NCI-H1417 (cell line): ENCODE measurements at regions not wholly inside any gene's neighbourhood (a gene's known extent, or its start where the extent isn't known, plus 50 kb on each side); places are given as distances from the start of the nearest gene placed in this dataset.
"Not testable (repeated sequence)": the region's sequence is repeated elsewhere in the genome, so short reads cannot be mapped to it uniquely, and the experiment has no call there.

ENCODE experiments used
- DNase-seq, 3 experiments: peaks; one replicate each; lab custom pipeline; 2025; lab: John Stamatoyannopoulos, UW

DNA sequence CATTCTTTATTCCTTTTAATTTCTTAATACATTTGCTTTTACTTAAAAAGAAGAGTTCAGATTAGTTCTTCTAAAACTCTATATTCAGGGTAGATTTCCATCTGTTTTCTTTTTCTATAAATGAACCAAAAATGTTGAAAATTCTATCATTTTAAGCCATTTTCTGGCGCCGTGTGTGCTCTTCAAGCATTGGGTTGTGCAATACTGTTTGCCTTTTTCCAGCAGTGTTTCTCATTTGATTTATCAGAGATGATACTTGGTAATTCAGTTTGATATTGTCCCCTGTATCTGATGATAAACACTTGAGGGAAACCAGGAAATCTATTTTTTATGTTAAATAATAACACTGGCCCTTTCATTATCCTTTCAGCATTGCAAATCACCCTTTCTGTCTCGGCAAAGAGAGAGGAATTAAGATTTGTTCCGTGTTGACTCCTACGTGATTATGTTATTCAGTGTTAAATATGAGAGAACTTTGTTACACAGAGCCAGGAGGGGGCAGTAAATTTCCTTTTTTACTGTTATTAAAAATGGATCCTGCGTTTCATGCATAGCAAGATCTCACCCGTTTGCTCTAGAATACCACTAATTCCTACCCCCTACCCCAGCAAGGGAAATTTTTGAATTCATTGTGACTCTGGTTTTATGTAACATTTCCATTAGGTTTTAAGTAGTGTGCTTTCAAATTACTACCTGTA lies 606.9 kb upstream of the RBFOX1 start:
- peak in 1 of 3 experiments; percentile 0 for DNase-seq

DNA sequence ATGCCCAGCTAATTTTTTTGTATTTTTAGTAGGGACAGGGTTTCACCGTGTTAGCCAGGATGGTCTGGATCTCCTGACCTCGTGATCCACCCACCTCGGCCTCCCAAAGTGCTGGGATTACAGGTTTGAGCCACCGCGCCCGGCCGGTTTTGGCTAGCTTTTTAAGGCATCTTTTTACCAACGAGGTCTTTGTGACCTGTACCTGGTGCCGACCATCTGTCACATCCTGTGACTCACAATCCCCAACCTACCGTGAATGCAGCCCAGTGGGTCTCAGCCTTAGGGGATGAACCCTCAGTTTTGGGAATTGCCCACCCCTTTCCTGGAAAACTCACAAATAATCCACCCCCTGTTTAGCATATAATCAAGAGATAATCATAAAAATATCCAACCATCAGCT lies 607.4 kb upstream of the RBFOX1 start:
- DNase-seq = not testable (repeated sequence)

GRCh38 chr16:6722786-6723185 lies 609.9 kb upstream of the RBFOX1 start:
- DNase-seq = no peak

DNA sequence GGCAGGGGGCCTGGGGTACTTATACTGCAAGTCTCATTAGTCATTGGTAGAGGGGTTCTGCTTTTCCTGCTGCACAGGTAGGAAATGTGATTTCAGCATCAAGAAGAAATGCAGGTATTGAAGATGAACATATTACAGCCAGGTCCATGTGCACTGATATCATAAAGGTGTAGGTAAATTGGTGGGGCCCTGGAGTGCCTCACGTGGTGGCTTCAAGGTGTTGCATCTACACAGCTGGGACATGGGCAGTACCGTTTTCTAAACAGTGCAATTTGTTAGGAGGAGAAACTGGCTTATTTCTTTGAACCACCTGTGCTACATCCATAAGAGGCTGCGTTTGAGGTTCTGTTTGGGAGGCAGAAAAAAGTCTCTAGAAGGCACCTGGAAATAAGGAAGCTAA lies 618.1 kb upstream of the RBFOX1 start:
- DNase-seq = no peak

DNA sequence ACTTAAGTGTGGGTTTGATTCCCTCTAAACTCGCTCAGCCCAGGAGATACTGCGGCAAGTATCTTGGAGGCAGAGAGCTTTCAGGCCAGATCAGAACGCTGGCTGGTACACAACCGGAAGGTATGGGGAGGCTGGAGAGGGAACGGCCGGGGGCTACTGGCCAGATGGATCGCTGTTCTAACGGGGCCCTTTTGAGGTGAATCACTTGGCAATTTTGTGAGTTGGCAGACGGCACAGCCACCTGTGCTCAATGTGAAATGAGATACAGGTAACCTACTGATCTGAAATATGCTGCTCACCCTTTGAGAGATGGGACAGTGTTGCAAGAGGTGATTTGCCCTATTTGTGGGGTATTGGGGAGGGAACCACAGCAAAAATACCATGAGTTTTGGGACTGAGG lies 622.9 kb upstream of the RBFOX1 start:
- DNase-seq = no peak

DNA sequence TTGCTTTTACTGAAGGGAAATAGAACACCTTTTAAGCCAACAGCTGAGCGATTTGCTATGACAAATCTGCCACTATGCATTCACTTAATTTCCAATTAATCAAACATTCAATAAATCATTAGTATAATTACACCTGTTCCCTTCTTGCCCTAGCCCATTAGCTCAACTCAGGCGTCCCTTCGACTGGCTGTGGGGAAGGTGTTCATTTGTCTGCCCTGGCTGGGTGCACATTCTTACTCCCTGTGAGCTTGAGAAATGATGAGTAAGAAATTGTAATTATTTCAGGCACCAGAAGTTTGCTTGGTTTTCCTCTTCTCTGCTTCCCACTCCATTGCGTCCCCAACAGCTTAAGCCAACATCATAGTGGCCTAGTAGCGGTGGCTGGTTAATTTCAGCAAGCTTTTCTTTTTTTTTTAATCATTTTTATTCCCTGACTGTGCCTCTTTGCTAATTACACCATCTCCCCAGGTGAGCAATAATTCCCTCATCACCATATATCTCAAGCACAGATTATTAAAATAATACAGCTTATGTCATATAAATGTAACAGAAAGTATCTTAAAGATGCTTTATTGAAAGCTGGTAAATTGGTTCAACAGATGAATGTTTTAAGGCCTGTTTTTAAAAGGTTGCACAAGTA lies 623.9 kb upstream of the RBFOX1 start:
- no peak for DNase-seq

DNA sequence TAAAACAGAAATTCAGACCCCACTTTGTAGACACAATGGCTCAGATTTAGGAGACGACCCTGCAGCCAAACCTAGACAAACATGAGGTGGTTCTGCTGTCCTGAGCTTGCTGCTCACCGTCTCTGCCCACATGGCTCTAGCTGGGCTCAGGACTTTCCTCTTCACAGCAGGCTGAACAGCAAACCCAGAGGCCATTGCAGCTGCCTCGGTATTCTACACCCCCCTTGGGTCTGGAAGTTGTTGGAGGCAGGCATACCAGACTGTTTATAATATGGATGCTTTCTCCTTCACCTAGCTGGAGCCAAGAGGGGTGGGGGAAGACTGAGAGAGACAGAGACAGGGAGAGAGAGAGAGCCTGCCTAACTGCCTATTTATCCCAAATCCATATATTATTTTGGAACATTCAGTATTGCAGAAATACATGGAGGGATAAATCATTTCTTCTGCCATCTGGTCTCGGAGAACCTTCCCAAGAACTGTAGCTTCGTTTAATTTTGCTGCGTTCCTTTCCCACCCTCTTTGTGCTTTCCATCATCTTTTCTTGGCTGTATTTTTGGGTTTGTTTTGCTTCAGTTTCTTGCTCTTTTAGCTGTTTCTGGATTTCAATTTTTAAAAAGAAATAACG lies 628.2 kb upstream of the RBFOX1 start:
- no peak for DNase-seq

DNA sequence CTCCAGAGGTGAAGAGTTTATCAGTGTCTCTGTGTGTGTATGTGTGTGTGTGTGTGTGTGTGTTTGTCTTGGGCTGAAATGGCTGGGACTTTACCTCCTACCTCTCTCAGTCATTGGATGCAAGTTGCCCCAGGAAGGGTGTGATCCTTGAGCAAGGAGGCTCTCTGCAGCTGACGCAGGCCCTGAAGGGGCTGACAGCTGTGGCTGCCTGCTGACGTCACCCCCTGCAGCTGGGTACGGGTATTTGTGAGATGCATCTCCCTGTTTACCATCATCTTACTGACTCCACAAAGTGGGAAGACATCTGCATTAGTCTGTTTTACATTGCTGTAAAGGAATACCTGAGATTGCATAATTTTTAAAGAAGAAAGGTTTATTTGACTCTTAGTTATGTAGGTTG lies 631.5 kb upstream of the RBFOX1 start:
- DNase-seq = no peak

- DNase-seq = no peak
Measured at GRCh38 chr16:6698548-6698947, 634.1 kb upstream of the RBFOX1 start.

DNA sequence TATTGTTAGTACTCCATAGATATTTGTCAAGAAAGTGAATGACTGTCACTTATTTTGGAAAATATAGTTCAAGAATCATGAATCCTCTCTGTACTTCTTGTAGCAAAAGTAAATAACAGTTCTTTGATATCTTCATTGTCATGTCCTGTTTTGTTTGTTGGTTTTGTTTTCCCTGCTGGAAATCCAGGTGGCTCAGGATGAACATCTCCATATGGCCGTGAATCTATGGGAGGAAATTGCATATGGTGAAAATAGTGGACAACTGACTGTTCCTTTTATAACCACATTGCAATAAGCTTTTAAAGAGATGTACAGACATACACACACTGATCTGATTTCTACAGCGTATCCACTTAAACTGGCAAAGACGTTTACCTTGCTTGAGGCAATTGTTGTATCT lies 637.0 kb upstream of the RBFOX1 start:
- no peak for DNase-seq

GRCh38 chr16:6694636-6695035 lies 638.0 kb upstream of the RBFOX1 start:
- no peak for DNase-seq

DNA sequence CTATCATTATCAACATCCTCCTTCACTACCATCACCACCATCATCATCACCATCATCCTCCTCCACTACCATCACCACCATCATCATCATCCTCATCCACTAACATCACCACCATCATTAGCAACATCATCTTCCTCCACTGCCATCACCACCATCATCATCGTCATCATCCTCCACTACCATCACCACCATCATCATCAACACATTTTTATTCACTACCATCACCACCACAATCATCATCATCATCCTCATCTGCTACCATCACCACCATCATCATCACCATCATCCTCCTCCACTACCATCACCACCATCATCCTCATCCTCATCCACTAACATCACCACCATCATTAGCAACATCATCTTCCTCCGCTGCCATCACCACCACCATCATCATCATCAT lies 639.2 kb upstream of the RBFOX1 start:
- DNase-seq = not testable (repeated sequence)

DNA sequence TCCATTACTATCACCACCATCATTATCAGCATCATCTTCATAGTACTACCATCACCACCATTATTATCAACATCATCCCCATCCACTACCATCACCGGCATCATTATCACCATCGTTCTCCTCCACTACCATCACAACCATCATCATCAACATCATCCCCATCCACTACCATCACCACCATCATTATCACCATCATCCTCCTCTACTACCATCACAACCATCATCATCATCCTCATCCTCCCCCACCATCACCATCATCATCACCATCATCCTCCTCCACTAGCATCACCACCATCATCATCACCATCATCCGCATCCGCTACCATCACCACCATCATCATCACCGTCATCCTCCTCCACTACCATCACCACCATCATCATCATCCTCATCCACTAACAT lies 639.8 kb upstream of the RBFOX1 start:
- no peak for DNase-seq

- DNase-seq = no peak
Measured at GRCh38 chr16:6690741-6691140, 641.9 kb upstream of the RBFOX1 start.

- DNase-seq = no peak
Measured at GRCh38 chr16:6689643-6690042, 643.0 kb upstream of the RBFOX1 start.

GRCh38 chr16:6687593-6687992 lies 645.1 kb upstream of the RBFOX1 start:
- DNase-seq = no peak

DNA sequence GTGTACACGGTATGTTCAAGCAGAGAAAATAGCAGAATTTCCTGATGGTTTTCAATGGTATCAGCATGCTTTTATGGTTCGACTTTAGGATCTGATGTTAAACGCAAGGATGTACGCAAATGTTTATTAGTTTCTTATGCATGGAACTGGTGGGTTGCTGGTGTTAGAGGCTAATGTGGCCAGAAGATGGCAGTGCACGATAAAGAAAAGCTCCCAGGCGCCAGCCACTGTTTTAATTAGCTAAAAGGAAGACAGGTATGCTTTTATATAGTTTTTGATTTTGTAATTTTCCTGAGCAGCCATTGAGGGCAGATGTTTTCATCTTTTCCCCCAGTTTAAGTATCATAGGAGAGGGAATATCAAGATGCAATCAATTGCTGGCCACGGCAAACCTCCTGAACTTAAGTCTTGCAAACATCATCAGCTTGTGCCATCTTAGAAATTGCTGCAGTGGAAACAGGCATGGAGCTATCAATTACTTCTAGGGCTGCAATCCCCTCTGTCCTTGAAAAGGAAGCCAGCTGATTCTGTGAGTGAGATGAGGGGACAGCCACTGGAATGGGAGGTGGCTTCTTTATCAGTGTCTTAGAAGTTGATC lies 648.5 kb upstream of the RBFOX1 start:
- DNase-seq = peak; percentile 6 to 37 (median 19)

- DNase-seq = peak in 2 of 3 experiments; percentile 4 to 13
Measured at GRCh38 chr16:6682142-6682811, 650.4 kb upstream of the RBFOX1 start.

DNA sequence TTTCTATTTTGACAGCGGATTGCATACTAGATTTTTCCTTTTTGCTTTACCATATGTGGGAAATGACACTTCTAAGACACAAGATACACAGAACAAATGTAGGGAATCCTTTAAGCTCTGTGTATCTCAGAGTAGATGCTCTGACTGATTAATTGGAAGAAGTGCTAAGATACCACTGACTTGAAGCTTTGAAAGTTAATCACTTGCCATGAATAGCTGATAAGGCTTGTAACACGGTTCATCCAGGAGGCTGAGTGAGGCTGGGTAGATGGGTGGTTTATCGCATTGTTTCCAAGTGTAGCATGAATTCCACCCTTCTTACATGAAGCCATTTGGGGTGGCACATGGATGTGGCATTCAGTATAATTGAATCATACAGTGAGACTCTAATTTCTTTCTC lies 654.1 kb upstream of the RBFOX1 start:
- DNase-seq = no peak

DNA sequence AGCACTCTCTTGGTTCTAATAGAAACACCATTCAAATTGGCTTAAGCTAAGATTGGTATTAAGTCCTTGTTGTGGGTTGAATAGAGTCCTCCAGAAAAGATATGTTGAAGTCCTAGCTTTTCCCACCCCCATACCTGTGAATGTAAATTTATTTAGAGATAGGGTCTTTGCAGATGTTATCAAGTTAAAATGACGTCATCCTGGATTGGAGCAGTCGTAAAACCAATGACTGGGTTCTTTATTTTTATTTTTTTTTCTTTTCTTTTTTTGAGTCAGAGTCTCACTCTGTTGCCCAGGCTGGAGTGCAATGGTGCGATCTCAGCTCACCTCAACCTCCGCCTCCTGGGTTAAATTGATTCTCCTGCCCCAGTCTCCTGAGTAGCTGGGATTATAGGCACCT lies 658.6 kb upstream of the RBFOX1 start:
- no peak for DNase-seq

DNA sequence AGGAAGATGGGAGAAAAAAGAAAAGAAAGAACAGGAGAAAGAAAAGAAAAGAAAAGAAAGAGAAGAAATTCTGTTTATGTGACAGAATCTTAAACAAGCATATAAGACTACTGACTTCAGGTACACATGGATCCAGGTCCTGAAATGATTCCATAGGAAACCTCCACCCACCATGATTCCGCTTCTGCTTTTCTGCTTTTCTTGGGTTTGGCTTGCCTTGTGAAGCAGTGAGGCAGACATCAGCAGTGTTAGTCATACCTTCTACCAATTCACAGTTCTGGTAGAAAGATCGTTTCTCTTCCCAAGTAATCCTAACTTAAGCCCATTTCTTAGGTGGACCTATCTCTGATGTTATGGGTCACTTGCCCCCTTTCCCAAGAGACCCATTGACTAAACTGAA lies 660.1 kb upstream of the RBFOX1 start:
- no peak for DNase-seq

GRCh38 chr16:6667393-6667792 lies 665.3 kb upstream of the RBFOX1 start:
- DNase-seq = no peak

- DNase-seq = no peak
Measured at GRCh38 chr16:6665126-6665525, 667.5 kb upstream of the RBFOX1 start.
